Activated CD4-positive, alpha-beta T cell treated with anti-CD3 and anti-CD28 coated beads, Interleukin-2, amount 50 U/mL, for 1 hour (primary cell): ENCODE measurements at regions not wholly inside any gene's neighbourhood (a gene's known extent, or its start where the extent isn't known, plus 50 kb on each side); places are given as distances from the start of the nearest gene placed in this dataset.
"Not testable (repeated sequence)": the region's sequence is repeated elsewhere in the genome, so short reads cannot be mapped to it uniquely, and the experiment has no call there.

Experiments
- DNase-seq: peaks from one replicate; pipeline ENCODE4 v3.0.0-alpha.2; 2020

- DNase-seq, result no peak
Observed at GRCh38 chr4:131419147-131419546, 1729.9 kb upstream of the PCDH10 start.

- no peak for DNase-seq
Observed at GRCh38 chr4:131426023-131426758, 1722.9 kb upstream of the PCDH10 start.

GRCh38 chr4:131427000-131427399 lies 1722.1 kb upstream of the PCDH10 start:
- no peak for DNase-seq

- DNase-seq, result no peak
Observed at GRCh38 chr4:131430302-131430701, 1718.8 kb upstream of the PCDH10 start.

- no peak for DNase-seq
Observed at GRCh38 chr4:131441004-131441688, 1707.9 kb upstream of the PCDH10 start.

- no peak for DNase-seq
Observed at GRCh38 chr4:131447883-131448282, 1701.2 kb upstream of the PCDH10 start.

GRCh38 chr4:131450572-131451209 lies 1698.4 kb upstream of the PCDH10 start:
- DNase-seq, result no peak

- no peak for DNase-seq
Observed at GRCh38 chr4:131459430-131460101, 1689.5 kb upstream of the PCDH10 start.

- no peak for DNase-seq
Observed at GRCh38 chr4:131470360-131470759, 1678.7 kb upstream of the PCDH10 start.

- DNase-seq, result no peak
Observed at GRCh38 chr4:131488772-131489171, 1660.3 kb upstream of the PCDH10 start.

- not testable (repeated sequence) for DNase-seq
Observed at GRCh38 chr4:131496211-131496610, 1652.9 kb upstream of the PCDH10 start.

GRCh38 chr4:131499141-131499873 lies 1649.8 kb upstream of the PCDH10 start:
- DNase-seq, result no peak

GRCh38 chr4:131509521-131509920 lies 1639.6 kb upstream of the PCDH10 start:
- DNase-seq, result no peak

GRCh38 chr4:131526686-131527085 lies 1622.4 kb upstream of the PCDH10 start:
- DNase-seq, result no peak

- no peak for DNase-seq
Observed at GRCh38 chr4:131531087-131531486, 1618.0 kb upstream of the PCDH10 start.

GRCh38 chr4:131534944-131535645 lies 1614.0 kb upstream of the PCDH10 start:
- DNase-seq, result no peak

GRCh38 chr4:131540256-131540655 lies 1608.8 kb upstream of the PCDH10 start:
- DNase-seq, result no peak

GRCh38 chr4:131547506-131547981 lies 1601.5 kb upstream of the PCDH10 start:
- no peak for DNase-seq

- no peak for DNase-seq
Observed at GRCh38 chr4:131551306-131551705, 1597.8 kb upstream of the PCDH10 start.

GRCh38 chr4:131566026-131566425 lies 1583.1 kb upstream of the PCDH10 start:
- DNase-seq, result no peak

GRCh38 chr4:131584587-131584986 lies 1564.5 kb upstream of the PCDH10 start:
- no peak for DNase-seq

GRCh38 chr4:131595140-131595539 lies 1554.0 kb upstream of the PCDH10 start:
- DNase-seq, result no peak
